ENCODE measurements at regions not wholly inside any gene's neighbourhood (a gene's known extent, or its start where the extent isn't known, plus 50 kb on each side); places are given as distances from the start of the nearest gene placed in this dataset.

DNA sequence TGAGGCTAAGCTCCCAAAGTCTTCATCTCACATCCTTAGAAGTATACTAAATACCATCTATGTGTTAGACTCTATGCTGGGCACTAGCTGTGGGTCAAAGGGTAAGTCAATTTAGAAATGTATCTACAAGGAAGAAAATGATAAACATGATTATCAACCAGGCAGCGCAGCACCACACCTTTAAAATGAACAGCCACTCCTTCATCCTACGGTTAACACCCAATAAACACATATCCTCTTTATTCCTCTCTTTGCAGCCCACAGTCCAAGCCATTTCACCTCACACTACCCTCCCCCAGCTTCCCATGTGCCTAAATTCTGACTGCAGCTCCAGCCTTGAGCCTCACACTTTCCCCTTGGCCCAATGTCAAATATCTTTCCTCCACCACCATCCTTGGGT lies 362.6 kb downstream of the FGFR2 start:
- no peak overlapping the region for H3K27ac ChIP-seq (ENCODE audit: low read depth in 2 of 2, low read length in 1 of 2)
- ChIA-PET POLR2A (no interaction called here), CTCF (no interaction called here)
- H3K9me3 ChIP-seq = no peaks in the 10 kb centered on the region
- no peak overlapping the region for H2AFZ ChIP-seq (ENCODE audit: low read depth)
- no peak for TF ChIP-seq MEF2A (IDR thresholded peaks at IDR 0.05; ENCODE audit: borderline replicate concordance, low read depth)
- no peak for TF ChIP-seq YY1 (IDR thresholded peaks at IDR 0.05; ENCODE audit: low read depth)
- no peak for TF ChIP-seq NRF1 (IDR thresholded peaks at IDR 0.05; ENCODE audit: low read depth, low read length)
- H3K4me1 ChIP-seq (ENCODE audit: control insufficient read depth in 1 of 2, insufficient read depth in 2 of 2, low read depth in 1 of 2, low read length in 1 of 2) = no peaks in the 10 kb centered on the region
- H3K9ac ChIP-seq = no peak overlapping the region
- no peaks in the 10 kb centered on the region for H4K20me1 ChIP-seq (ENCODE audit: insufficient read depth)
- H3F3A ChIP-seq (replicated peaks; ENCODE audit: insufficient read depth) = no peaks in the 10 kb centered on the region
- no peak for DNase-seq
- no peaks in the 10 kb centered on the region for H3K79me2 ChIP-seq (ENCODE audit: insufficient read depth)
- H3K4me2 ChIP-seq = no peak overlapping the region
- no peaks in the 10 kb centered on the region for H3K9me2 ChIP-seq
- no peak overlapping the region for H3K4me3 ChIP-seq (ENCODE audit: low read depth in 2 of 2, low read length in 1 of 2)
- 29% methylated on average over 2 of the region's 2 CpGs for WGBS (ENCODE audit: low lambda C conversion rate)
- no peaks in the 10 kb centered on the region for H3K27me3 ChIP-seq (ENCODE audit: insufficient read depth)
- no peaks in the 10 kb centered on the region for H3K36me3 ChIP-seq (replicated peaks in 1 of 2; ENCODE audit: control insufficient read depth in 1 of 2, insufficient read depth in 2 of 2, low read length in 1 of 2)

GRCh38 chr10:121236621-121237020 lies 361.6 kb downstream of the FGFR2 start:
- DNase-seq = no peak
- CTCF ChIA-PET = no interaction called here
- TF ChIP-seq GABPA (IDR thresholded peaks at IDR 0.05; ENCODE audit: low read depth) (no peak), FOSL2 (IDR thresholded peaks at IDR 0.05; ENCODE audit: borderline replicate concordance, low read depth) (no peak), IRF3 (IDR thresholded peaks at IDR 0.05; ENCODE audit: low read depth, low read length) (no peak), GATA2 (CRISPR knock-in tag; IDR thresholded peaks at IDR 0.05) (no peak), NFIC (IDR thresholded peaks at IDR 0.05; ENCODE audit: borderline replicate concordance) (no peak), TCF12 (IDR thresholded peaks at IDR 0.05) (no peak), JUND (IDR thresholded peaks at IDR 0.05) (no peak)
- TF ChIP-seq, protein P1, sequence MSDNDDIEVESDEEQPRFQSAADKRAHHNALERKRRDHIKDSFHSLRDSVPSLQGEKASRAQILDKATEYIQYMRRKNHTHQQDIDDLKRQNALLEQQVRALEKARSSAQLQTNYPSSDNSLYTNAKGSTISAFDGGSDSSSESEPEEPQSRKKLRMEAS (IDR thresholded peaks at IDR 0.05; ENCODE audit: low read depth) = no peak
- TF ChIP-seq, protein P2, sequence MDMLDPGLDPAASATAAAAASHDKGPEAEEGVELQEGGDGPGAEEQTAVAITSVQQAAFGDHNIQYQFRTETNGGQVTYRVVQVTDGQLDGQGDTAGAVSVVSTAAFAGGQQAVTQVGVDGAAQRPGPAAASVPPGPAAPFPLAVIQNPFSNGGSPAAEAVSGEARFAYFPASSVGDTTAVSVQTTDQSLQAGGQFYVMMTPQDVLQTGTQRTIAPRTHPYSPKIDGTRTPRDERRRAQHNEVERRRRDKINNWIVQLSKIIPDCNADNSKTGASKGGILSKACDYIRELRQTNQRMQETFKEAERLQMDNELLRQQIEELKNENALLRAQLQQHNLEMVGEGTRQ (IDR thresholded peaks at IDR 0.05; ENCODE audit: borderline replicate concordance, low read depth, low read length) = no peak
- TF ChIP-seq, protein P3, sequence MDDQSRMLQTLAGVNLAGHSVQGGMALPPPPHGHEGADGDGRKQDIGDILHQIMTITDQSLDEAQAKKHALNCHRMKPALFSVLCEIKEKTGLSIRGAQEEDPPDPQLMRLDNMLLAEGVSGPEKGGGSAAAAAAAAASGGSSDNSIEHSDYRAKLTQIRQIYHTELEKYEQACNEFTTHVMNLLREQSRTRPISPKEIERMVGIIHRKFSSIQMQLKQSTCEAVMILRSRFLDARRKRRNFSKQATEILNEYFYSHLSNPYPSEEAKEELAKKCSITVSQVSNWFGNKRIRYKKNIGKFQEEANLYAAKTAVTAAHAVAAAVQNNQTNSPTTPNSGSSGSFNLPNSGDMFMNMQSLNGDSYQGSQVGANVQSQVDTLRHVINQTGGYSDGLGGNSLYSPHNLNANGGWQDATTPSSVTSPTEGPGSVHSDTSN (IDR thresholded peaks at IDR 0.05) = no peak
- Histone ChIP-seq H2AFZ (ENCODE audit: low read depth) (no peak overlapping the region), H3K27ac (ENCODE audit: low read depth in 2 of 2, low read length in 1 of 2) (no peak overlapping the region), H3K4me1 (ENCODE audit: control insufficient read depth in 1 of 2, insufficient read depth in 2 of 2, low read depth in 1 of 2, low read length in 1 of 2) (no peaks in the 10 kb centered on the region), H4K20me1 (ENCODE audit: insufficient read depth) (no peaks in the 10 kb centered on the region), H3K4me2 (no peak overlapping the region), H3K9me2 (no peaks in the 10 kb centered on the region), H3K9ac (no peak overlapping the region), H3K9me3 (no peaks in the 10 kb centered on the region), H3K36me3 (replicated peaks in 1 of 2; ENCODE audit: control insufficient read depth in 1 of 2, insufficient read depth in 2 of 2, low read length in 1 of 2) (no peaks in the 10 kb centered on the region), H3K4me3 (ENCODE audit: low read depth in 2 of 2, low read length in 1 of 2) (no peak overlapping the region), H3K27me3 (ENCODE audit: insufficient read depth) (no peaks in the 10 kb centered on the region), H3F3A (replicated peaks; ENCODE audit: insufficient read depth) (no peaks in the 10 kb centered on the region), H3K79me2 (ENCODE audit: insufficient read depth) (no peaks in the 10 kb centered on the region)
- WGBS (ENCODE audit: low lambda C conversion rate) = 39% methylated on average over 4 of the region's 4 CpGs
- POLR2A ChIA-PET = no interaction called here

All from SK-N-SH (cell line).